Choroid plexus epithelial cell (primary cell): ENCODE measurements at regions not wholly inside any gene's neighbourhood (a gene's known extent, or its start where the extent isn't known, plus 50 kb on each side); places are given as distances from the start of the nearest gene placed in this dataset.

ENCODE experiments used
- DNase-seq: peaks from one replicate; pipeline ENCODE4 v3.0.0-alpha.2; 2010; ENCODE audit warnings: low read depth
- H3K4me3 ChIP-seq: 2 replicates; pipeline ENCODE4 v1.5.1; 2011; ENCODE audit warnings: low read depth, mild to moderate bottlenecking, control low read depth, low read length, moderate library complexity
- TF ChIP-seq, protein P1 (sequence below): conservative IDR thresholded peaks from 2 replicates; pipeline ENCODE4 v1.5.1; 2011; ENCODE audit warnings: low read depth, mild to moderate bottlenecking, control low read depth, inconsistent platforms, low read length, moderate library complexity

GRCh38 chrX:45743081-45743533 is 542.4 kb upstream of the DIPK2B start:
- no peak overlapping the region for H3K4me3 ChIP-seq
- TF ChIP-seq, protein P1, sequence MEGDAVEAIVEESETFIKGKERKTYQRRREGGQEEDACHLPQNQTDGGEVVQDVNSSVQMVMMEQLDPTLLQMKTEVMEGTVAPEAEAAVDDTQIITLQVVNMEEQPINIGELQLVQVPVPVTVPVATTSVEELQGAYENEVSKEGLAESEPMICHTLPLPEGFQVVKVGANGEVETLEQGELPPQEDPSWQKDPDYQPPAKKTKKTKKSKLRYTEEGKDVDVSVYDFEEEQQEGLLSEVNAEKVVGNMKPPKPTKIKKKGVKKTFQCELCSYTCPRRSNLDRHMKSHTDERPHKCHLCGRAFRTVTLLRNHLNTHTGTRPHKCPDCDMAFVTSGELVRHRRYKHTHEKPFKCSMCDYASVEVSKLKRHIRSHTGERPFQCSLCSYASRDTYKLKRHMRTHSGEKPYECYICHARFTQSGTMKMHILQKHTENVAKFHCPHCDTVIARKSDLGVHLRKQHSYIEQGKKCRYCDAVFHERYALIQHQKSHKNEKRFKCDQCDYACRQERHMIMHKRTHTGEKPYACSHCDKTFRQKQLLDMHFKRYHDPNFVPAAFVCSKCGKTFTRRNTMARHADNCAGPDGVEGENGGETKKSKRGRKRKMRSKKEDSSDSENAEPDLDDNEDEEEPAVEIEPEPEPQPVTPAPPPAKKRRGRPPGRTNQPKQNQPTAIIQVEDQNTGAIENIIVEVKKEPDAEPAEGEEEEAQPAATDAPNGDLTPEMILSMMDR, result peak; percentile 44
- DNase-seq, result peak; percentile 53

DNA sequence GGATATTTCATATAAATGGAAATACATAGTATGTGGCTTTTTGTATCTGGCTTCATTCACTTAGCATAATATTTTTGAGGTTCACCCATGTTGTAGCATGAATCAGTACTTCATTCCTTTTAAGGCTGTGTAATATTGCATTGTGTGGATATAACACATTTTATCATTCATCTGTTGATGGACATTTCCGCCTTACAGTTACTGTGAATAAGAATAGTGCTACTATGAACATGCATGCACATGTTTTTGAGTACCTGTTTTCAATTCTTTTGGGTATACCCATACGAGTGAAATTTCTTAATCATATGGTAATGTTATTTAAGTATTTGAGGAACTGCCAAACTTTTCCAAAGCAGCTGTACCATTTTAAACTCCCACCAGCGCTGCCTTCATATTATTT is 539.6 kb upstream of the DIPK2B start:
- H3K4me3 ChIP-seq, result no peak overlapping the region
- TF ChIP-seq, protein P1, result no peak
- no peak for DNase-seq

DNA sequence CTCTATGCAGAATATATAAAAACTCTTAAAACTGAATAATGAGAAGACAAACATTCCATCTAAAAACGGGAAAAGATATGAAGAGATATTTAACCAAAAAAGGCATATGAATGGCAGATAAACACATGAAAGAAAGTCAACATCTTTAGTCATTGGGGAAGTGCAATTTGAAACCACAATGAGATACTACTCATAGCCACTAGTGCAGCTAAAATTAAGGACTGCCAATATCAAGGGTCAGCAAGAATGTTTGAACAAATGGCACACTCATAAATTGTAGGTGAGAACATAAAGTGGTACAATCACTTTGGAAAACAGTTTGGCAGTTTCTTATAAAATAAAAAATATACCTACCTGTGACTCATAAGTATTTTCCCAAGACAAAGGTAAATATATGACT is 534.9 kb upstream of the DIPK2B start:
- TF ChIP-seq, protein P1, result no peak
- no peak for DNase-seq
- H3K4me3 ChIP-seq, result no peak overlapping the region

DNA sequence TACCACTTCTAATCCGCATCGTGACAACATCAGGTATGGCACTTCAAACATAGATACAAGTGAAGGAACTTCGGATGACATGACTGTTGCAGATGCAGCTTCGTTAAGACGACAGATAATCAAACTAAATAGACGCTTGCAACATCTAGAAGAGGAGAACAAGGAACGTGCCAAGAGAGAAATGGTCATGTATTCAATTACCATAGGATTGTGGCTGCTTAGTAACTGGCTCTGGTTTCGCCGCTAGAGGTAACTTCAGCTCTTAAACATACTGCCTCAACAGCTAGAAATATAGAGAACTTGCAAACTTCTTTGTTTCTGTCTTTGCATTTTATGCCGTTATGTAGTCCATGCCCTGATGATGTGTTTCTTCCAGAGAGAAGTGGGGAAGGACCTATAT is 530.8 kb upstream of the DIPK2B start:
- no peak for DNase-seq
- TF ChIP-seq, protein P1, result no peak
- H3K4me3 ChIP-seq, result no peak overlapping the region

DNA sequence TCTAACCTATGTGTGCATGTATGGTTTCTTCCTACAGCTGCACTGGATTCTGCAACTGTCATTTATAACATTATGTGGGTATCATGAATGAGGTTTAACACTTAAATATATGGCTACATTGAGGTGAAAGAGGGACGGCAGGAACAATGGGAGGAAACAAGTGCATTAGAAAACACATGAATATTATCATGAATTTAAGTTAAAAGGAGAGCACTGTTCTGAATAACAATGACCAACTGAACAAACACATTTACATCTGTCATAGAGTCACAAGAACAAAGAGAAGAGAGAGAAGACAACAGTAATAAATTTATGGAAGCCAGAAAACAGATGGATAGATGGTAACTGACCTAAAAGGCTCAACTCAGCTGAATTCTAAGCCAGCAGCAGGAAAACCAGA is 527.1 kb upstream of the DIPK2B start:
- TF ChIP-seq, protein P1, result no peak
- DNase-seq, result no peak
- no peak overlapping the region for H3K4me3 ChIP-seq

DNA sequence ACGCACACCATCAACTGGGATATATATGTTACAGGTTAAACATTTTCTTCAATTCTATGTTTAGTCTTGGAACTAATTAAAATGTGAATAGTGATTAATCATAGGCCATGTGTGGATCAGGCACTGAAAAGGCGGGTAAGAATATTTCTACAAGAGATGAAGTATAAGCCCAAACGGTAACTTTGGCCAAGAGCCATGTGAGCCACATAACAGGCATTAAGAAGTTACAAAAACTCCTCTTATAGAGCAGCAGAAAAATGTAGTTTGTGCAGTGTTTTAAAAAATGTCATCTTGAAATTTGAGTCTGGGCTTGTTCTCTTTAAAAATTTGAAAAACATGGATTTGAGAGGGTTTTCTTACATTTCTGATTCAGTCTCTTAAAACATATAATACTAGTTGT is 521.8 kb upstream of the DIPK2B start:
- DNase-seq, result no peak
- TF ChIP-seq, protein P1, result no peak
- H3K4me3 ChIP-seq, result no peak overlapping the region

- H3K4me3 ChIP-seq, result no peak overlapping the region
- TF ChIP-seq, protein P1, result no peak
- DNase-seq, result no peak
These were observed 519.2 kb upstream of the DIPK2B start for GRCh38 chrX:45719751-45720501.
